NCI-H526 treated with DMSO at 0.1 percent for 48 hours (cell line): ENCODE measurements at regions not wholly inside any gene's neighbourhood (a gene's known extent, or its start where the extent isn't known, plus 50 kb on each side); places are given as distances from the start of the nearest gene placed in this dataset.

Experiments
- DNase-seq: peaks from one replicate; lab custom pipeline; 2025; lab: John Stamatoyannopoulos, UW

DNA sequence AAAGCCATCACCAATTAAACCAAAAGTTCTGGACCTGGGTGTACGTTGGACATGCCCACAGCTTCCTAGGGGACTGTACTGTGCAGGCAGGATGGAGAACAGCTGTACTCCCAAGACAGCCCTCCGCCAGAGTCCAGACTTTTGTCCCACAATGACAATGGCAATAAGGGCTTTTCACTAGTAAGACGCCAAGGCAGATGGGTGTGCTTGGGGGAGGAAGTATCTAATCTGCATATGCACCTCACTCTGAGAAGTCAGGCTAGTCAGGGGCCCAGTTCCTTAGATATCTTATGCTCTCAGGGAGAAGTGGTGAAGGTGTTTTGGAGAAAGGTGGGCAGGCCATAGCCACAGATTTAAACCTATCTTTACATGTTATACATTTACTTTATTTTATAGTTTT is 85.1 kb upstream of the USP47 start:
- no peak for DNase-seq

DNA sequence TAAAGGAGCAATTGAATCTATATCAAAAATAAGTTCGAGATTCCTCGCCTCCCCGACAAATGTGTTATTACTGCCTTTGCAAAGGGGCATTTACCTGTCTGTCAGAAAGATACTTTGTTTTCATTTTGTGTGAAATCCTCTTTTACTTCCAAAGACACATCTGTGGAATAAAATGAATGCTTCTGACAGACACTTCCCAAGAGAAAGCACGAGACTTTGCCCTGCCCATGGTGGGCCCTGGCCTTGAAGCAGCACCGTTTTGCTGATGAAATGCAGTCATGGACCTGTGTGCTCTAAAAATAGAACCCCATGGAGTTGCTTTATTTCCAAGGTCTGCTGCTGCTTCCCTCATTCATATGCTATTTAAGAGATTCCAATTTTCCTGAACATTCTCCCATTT is 85.9 kb upstream of the USP47 start:
- DNase-seq: no peak

GRCh38 chr11:11752679-11753078 is 89.1 kb upstream of the USP47 start:
- DNase-seq: no peak

DNA sequence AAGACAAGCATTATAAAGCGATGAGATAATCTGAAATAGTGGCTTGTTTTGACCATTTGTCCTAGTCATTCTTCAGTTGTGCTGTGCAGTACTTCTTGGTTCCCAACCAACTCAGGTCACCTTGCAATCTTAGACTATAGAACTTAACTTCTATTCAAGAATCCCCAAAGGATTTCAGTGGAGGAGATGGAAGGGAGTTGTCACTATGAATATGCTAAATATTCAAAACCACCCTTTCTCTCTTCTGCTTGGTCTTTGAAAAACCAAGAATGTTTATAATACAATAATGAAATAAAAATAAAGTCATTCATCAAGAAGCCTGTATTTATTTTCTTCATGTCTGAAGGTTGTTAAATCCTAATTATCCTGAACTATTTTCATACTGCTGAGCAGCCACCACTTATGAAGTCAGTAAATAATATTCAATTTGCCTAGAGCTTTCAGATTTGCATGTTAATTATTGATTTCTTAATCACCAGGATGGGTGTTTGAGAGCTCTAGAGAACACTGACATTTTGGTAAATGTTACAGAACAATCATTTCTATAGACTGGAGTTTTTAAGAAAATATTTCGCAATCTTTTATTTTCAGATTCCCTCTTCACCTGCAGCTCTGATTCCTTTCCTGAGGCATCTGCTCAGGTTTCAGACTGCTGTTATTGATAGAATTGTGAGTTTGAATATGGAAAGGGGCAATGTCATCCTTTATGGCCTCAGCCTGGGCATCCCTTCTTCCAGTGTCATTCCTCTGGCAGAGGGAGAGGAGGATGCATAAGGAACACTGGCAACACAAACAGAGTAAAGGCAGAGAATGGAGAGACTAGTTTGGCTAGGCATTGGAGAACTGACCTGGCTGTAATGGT is 91.5 kb upstream of the USP47 start:
- DNase-seq: no peak

DNA sequence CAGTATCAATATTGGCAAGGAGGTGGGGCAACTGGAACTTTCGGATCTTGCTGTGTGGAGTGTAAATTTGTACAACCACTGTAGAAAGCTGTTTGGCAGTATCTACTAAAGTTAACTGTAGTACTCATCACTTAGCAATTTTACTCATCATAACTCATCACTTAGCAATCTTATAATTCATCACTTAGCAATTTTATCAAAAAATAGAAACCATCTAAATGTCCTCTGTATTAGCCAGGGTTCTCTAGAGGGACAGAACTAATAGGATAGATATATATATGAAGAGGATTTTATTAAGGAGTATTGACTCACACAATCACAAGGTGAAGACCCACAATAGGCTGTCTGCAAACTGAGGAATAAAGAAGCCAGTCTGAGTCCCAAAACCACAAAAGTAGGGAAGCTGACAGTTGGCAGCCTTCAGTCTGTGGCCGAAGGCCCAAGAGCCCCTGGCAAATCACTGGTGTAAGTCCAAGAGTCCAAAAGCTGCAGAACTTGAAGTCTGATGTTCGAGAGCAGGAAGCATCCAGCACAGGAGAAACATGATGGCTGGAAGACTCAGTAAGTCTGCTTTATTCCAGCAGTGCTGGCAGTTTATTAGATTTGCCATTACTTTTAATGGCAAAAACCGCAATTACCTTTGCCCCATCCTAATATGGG is 92.9 kb upstream of the USP47 start:
- no peak for DNase-seq

DNA sequence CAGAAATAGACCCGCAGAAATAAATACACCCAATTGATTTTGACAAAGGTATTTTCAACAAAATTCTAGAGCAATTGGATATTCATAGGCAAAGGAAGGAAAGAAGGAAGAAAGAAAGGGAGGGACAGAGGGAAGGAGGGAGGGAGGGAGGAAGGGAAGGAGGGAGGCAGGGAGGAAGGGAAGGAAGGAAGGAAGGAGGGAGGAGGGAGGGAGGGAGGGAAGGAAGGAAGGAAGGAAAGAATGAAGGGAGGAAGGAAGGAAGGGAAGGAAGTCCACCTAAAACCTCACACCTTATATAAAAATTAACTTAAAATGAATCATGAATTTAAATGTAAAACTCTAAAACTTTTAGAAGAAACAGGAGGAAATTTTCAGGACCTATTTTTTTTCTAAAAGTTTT is 94.2 kb upstream of the USP47 start:
- DNase-seq: no peak

GRCh38 chr11:11746449-11746848 is 95.3 kb upstream of the USP47 start:
- no peak for DNase-seq

DNA sequence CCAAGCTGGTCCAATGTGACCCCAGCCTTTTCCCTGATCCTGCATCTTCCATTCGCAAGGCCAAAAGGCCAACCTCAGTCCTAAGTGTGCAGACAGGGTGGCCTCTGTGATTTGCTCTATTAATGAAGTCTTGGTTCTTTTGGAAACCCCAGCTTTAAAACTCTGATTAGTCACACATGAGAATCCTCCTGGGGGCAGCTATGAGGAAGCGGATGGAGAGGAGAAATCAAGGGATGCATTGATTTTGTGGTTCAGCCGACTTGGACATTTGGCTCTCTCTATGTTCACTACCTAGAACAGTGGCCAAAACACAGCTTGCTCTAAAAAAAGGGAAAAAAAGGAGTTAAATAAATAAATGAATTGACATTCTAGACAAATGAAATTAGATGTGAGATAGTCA is 98.6 kb upstream of the USP47 start:
- no peak for DNase-seq

DNA sequence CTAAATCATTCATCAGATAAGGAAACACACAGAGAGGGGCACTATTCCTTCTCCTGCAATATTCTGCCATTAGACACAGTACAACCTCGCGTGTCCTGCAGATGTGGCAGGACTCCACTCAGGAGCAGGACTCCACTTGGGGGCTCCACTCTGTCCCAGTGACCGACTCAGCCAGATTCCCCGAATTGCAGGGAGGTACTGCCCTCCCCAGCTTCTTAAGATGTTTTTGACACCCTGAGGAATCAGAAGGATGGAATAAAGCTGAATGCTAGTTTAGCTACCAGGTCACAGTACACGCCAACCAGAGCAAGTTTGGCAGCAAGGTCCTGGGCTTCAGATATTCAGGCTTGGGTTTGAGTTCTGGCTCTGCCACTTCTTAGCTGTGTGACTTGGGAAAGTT is 99.3 kb upstream of the USP47 start:
- DNase-seq: no peak

DNA sequence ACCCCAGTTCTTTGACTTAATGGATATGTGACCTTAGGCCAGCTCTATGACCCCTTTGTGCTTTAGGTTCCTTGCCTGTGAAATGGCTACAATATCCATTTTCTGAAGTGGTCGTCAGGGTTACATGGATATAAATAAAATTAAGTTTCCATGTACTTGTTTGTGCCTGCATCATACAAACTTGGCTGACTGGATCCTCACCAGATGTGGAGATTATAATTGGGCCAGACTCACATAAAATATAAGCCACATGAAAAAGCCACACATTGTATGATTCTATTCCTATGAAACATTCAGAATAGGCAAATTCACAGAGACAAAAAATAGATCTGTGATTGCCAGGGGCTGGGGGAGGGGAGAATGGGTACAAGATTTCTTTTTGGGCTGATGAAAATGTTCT is 100.9 kb upstream of the USP47 start:
- no peak for DNase-seq

DNA sequence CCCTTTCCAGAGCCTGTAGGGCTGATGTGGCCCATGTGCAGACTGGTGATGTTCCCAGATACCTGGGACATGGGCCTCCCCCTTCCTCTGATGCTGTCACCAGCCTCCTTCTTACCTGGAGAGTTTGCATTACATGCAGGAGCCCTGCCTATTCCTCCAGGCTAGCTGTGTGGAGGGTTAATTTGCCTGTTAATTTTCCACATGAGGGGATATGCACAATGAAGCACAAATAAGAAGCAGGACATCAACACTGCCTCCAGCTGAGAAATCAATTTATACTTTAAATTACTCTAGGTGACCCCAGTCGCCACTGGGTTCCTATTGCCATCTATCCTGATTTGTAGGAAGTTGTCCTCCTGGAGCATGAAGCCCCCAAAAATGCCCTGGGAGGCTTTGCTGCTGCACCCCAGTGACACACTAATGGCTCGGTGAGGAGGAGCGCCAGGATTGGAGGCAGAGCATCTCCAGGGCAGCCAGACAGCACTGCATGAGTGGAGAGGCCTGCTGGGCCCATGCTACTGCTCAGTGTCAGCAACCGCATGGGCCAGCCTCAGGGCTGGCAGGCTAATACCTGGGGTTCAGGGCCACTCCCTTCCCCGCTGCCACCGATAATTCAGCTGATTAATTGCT is 101.6 kb upstream of the USP47 start:
- DNase-seq: peak; percentile 93

DNA sequence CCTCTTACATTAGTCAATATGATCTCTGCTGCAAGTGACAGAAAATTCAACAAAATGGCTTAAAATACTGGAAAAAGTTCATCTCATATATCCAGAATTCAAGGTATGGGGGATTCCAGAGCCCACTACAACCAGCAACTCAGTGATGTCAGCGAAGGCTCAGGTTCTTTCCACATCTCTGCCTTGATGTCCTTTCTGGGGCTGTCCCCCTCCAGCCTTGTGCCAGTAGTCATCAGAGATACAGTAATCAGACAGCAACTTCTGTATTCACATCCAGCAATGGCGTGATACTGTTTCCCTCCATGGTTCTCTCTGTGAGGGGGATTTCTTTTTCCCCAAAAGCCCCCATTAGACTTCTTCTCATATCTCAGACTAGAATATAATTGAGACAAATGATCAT is 103.4 kb upstream of the USP47 start:
- DNase-seq: no peak

DNA sequence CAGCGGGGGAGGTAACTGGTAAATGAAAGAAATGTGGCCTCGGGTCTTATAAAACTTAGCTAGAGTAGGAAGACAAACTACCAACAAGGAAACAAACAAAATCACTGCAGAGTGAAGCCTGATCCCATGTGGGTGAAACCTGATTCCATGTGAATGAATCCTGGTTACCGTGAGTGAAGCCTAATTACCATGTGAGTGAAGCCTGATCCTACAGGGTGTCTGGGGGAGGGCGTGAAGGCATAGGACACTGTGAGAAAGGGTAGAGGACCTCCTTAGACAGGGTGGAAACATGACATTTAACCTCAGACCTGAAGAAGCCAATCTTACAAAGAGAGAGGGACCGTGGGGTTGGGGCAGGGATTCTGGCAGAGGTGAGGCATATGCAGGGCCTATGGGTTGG is 106.2 kb upstream of the USP47 start:
- DNase-seq: no peak

- no peak for DNase-seq
Measured at GRCh38 chr11:11733246-11733747, 108.5 kb upstream of the USP47 start.

DNA sequence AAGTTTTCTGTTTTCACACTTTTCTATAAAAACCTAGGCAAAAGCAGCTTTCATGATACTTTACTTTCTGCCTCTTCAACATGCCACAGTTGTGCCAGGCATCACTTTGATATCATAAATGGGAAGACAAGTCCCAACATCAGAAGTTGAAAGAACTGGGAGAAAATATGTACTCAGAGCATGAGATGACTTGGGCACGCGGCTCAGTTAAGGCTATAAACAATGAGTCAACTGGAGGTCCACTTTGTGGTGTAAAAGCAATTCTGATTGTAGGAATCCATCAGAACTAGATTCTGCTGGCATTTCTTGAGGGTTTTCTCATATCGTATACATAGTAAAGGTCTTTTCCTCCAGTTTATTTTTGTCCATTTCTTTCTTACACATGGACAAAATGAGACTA is 109.7 kb upstream of the USP47 start:
- no peak for DNase-seq

DNA sequence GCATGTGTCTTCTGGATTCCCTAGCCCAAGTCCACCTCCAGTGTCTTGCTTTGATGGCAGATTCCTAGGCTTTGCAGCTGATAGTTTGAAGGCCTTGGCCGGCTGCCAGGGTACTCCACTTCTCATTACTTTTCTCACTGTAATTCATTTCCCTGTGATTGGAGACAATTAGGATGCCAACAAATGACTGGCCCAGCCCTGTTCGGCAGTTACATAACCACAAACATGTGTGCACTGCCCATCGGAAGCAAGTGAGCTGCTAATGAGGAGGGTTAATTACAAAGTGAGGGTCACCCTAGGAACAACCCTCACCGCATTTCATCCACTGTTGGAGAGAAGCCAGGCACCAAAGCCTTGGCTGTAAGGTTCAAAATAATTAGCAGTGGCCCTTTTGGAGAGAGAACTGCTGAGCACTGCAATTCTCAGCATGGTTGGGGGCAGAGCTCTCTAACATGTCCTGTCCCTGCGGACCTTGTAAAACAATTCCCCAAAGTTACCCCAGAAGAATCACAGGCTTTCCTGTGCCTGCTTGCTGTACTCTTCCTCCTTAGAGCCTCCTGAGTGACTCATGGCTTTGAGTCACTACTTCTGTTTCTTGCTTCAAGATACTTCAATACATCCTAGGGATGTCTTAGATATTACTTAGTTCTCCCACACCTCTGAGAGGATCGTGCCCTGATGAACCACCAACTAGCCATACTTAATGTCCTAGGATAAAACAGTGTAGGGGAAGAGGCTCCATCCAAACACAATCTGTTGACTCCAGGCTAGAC is 109.7 kb upstream of the GALNT18 start:
- DNase-seq: no peak

DNA sequence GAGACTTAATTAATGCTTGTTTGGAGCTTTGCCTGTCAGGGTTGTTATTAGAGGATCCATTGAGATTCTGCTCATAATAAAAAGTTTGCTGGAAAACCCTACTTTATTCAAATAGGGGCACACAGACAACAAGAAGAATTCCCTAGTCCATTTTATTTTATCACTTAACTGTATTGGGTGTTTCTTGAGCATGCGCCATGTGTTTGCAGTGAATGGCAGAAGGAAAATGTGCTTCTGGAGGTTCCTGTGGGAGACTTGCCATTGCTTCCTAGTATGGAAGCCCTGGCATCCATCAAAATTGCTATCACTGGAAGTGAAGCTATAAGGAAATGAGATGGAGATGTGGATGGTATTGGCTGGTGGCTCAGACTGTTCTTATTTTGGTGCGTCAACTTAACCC is 106.6 kb upstream of the GALNT18 start:
- DNase-seq: no peak

- no peak for DNase-seq
Measured at GRCh38 chr11:11725438-11725837, 103.6 kb upstream of the GALNT18 start.

DNA sequence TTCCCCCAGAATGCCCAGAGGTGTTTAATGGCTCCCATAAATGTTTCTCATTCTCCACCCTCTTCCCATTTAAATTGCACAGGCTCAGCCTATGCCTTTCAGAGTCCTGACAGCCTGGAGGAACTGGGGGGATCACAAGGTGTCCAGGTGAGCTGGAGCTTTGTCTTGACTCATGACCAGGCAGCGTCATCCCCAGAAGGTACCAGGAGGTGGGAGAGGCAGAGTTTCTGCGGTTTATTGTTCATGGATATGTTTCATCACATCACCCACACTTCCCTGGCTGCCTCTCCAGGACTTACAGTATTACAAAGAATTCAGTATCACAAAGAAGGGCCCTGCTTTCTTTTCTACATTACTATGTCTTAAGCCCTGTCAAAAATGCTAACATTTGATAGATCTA is 103.2 kb upstream of the GALNT18 start:
- DNase-seq: no peak

DNA sequence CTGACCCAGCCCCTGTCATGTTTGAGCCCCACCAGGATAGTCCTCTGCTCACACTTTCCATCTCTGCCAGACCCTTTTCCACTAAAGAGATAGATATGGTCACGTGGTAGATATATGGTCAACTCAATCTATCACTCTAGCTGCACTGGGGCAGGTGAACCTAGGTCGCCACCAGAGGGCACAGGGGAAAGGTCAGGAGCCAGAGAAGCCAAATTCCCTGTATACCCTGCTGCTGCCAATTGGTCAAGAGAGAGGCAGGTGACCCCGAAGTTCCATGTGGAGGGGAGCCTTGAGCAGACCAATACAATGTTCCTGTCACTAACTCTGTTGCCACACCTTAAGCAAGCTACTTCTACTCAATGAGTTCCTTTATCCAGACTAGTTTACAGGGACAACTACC is 101.1 kb upstream of the GALNT18 start:
- DNase-seq: no peak

GRCh38 chr11:11722246-11722645 is 100.4 kb upstream of the GALNT18 start:
- DNase-seq: no peak

GRCh38 chr11:11718511-11718910 is 96.7 kb upstream of the GALNT18 start:
- no peak for DNase-seq
